Esophagus (tissue), 2 donors: ENCODE measurements at regions not wholly inside any gene's neighbourhood (a gene's known extent, or its start where the extent isn't known, plus 50 kb on each side); places are given as distances from the start of the nearest gene placed in this dataset.

Experiments used
- H3K27ac ChIP-seq, 2 donors: one replicate each; pipeline ENCODE4 v1.5.1; 2013; ENCODE audit warnings: low read depth in 2 of 2, mild to moderate bottlenecking in 2 of 2, inconsistent platforms in 1 of 2, low read length in 1 of 2, moderate library complexity in 1 of 2
- H3K27me3 ChIP-seq, 2 donors: one replicate each; pipeline ENCODE4 v1.6.1; 2013; ENCODE audit warnings: low read length in 2 of 2, control low read depth in 1 of 2, mild to moderate bottlenecking in 1 of 2; ENCODE audit not compliant: insufficient read depth in 2 of 2, control insufficient read depth in 1 of 2
- H3K36me3 ChIP-seq, 2 donors: one replicate each; pipeline ENCODE4 v1.6.1; 2013; ENCODE audit warnings: low read length in 1 of 2; ENCODE audit not compliant: control insufficient read depth in 2 of 2, insufficient read depth in 2 of 2
- H3K4me1 ChIP-seq, 2 donors: one replicate each; pipeline ENCODE4 v1.6.1; 2013; ENCODE audit warnings: low read length in 1 of 2; ENCODE audit not compliant: control insufficient read depth in 2 of 2, insufficient read depth in 2 of 2
- H3K4me3 ChIP-seq, 2 donors: one replicate each; pipeline ENCODE4 v1.5.1; 2013; ENCODE audit warnings: low read length in 2 of 2, mild to moderate bottlenecking in 2 of 2, low read depth in 1 of 2, moderate library complexity in 1 of 2
- H3K9me3 ChIP-seq, 2 donors: one replicate each; pipeline ENCODE4 v1.6.1; 2013; ENCODE audit warnings: mild to moderate bottlenecking in 2 of 2, low read depth in 1 of 2, low read length in 1 of 2, moderate library complexity in 1 of 2; ENCODE audit not compliant: control insufficient read depth in 2 of 2, insufficient read depth in 1 of 2
- WGBS, 2 donors: extraction: QIAGEN DNeasy Blood & Tissue Kit; methylation state at CpG; one replicate each; pipeline ENCODE4 v1.1.7; 2013; 5-methylcytosine and 5-hydroxymethylcytosine counted together
- donor health status: healthy with polysubstance abuse.
- donor health status: Bipolar disorder and iron deficiency.

DNA sequence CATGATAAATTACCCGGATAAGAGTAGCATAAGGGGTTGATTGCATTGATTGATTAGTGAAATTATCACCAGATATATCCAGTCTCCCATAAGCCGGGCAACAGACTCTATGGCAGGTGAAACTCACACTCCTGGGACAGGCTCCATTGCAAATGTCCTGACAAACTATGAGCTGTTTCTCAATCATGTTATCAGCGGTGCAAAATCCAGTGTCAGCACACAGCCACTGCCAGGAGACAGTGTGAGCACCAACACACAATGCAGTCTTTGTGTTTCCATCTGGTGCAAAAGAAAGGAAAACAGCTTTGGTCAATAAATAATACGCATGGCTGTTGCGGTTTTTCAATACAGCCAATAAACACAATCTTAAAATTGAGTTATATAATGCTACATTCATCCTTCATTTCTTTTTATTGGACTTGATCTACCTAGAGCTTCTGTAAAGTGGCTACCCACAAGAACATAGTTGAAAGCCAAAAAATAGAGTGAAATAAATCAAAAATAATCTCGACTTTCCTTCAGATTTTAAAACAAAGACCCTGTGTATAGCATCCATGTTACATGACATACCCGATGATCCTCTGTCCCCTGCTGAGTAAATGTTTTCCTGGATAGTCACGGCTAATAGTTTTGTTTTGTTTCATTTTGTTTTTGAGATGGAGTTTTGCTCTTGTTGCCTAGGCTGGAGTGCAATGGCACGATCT, 64.3 kb upstream of the AFDN start:
- Histone ChIP-seq H3K27me3 (no peaks in the 10 kb centered on the region), H3K27ac (no peak overlapping the region), H3K9me3 (no peaks in the 10 kb centered on the region), H3K4me1 (peaks cover 0 to 8% of the 10 kb centered on the region in 2 donors), H3K4me3 (no peak overlapping the region), H3K36me3 (no peaks in the 10 kb centered on the region)
- WGBS, 2 donors = 77 to 92% methylated on average over 9 of the region's 9 CpGs

DNA sequence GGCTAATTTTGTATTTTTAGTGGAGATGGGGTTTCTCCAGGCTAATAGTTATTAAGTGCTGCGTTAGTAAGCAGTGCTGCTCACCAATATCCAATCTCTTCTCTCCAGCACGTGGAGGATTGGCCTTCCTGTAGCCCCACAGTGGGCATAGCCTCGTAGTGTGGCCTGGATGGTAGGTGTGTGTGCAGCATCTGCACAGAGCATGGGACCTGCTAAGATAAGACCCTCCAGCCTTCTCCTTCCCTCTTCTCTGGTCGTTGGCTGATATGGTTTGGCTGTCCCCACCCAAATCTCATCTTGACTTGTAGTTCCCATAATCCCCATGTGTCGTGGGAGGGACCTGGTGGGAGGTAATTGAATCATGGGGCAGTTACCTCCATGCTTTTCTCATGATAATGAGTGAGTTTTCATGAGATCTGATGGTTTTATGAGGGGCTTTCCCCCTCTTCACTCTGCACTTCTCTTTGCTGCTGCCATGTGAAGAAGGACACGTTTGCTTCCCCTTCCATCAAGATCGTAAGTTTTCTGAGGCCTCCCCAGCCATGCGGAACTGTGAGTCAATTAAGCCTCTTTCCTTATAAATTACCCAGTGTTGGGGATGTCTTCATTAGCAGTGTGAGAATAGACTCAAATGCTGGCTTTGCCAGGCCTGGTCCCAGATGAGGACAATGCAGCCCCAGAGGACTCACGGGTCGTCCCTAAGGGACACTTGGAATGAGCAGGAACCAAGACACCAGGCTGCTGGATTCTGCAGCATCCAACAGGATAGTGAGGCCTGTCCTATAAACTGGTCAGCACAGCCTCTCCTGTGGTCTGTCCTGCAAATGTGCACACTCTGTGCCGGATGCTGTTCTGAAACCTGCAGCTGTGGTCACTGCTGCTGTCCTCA, 63.4 kb upstream of the AFDN start:
- H3K9me3 ChIP-seq = no peaks in the 10 kb centered on the region
- 89 to 90% methylated on average over 11 of the region's 11 CpGs for WGBS, 2 donors
- H3K4me3 ChIP-seq = no peak overlapping the region
- H3K4me1 ChIP-seq = peaks cover 0 to 8% of the 10 kb centered on the region in 2 donors
- no peaks in the 10 kb centered on the region for H3K27me3 ChIP-seq
- no peak overlapping the region for H3K27ac ChIP-seq
- H3K36me3 ChIP-seq = no peaks in the 10 kb centered on the region

DNA sequence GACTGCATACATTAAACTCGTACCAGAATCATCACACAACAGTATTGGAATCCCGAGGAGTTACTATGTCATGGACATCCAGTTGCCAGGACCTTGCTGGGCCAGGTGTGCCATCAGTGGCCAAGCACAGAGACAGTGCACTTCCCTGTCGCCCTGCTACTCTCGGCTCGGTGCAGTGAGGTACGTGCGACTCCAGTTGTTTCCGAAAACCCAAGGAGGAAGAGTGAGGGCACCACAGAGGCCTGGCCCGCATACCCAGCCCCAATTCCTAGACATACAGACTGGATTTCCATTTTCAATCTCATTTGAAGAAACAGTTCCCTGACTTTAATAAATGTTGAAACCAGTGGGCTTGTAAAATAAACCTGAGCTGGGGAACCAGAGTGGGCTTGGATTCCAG, 62.5 kb upstream of the AFDN start:
- 96 to 98% methylated on average over 9 of the region's 9 CpGs for WGBS, 2 donors
- Histone ChIP-seq H3K27me3 (no peaks in the 10 kb centered on the region), H3K9me3 (no peaks in the 10 kb centered on the region), H3K27ac (no peak overlapping the region), H3K4me1 (peaks cover 0 to 8% of the 10 kb centered on the region in 2 donors), H3K4me3 (no peak overlapping the region), H3K36me3 (no peaks in the 10 kb centered on the region)

DNA sequence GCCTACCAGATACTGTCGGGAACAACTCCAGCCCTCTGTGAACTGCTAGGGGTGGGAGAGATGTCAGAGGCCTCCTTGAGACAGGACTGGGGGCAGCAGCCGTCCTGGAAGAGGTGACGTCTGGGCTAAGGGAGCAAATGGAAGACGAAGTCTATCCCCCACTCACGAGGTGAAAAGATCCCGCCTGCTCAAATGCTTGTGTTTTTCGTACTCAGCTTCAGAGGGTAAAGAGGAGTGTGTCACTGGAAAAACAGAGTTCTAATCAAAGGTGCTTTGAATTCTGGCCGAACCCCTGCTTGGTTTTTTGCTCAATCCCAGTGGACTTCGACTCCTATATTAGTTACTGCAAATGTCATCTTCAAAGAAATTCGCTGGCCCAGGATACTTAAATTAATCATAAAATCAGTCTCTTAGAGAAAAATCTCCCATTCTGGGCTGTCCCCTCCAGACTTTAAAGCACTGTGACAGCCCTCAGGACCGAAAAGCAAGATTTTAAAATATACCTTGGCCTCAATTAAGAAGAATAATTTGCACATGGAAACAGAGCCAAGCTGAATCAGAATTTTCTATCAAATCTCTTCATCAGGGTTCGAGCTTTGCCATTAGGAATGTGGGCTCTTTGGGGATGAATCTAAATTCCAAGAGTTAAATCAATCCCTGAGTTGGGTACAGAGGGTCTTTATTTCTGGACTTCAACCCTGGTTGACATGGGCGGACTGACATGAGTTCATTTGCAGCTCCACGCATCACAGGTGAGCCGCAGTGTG, 61.8 kb upstream of the AFDN start:
- H3K27me3 ChIP-seq = no peaks in the 10 kb centered on the region
- H3K9me3 ChIP-seq = peaks cover 0 to 4% of the 10 kb centered on the region in 2 donors
- H3K27ac ChIP-seq = no peak overlapping the region
- peaks cover 0 to 6% of the 10 kb centered on the region in 2 donors for H3K4me1 ChIP-seq
- no peaks in the 10 kb centered on the region for H3K36me3 ChIP-seq
- H3K4me3 ChIP-seq = no peak overlapping the region
- 89 to 91% methylated on average over 15 of the region's 15 CpGs for WGBS, 2 donors

DNA sequence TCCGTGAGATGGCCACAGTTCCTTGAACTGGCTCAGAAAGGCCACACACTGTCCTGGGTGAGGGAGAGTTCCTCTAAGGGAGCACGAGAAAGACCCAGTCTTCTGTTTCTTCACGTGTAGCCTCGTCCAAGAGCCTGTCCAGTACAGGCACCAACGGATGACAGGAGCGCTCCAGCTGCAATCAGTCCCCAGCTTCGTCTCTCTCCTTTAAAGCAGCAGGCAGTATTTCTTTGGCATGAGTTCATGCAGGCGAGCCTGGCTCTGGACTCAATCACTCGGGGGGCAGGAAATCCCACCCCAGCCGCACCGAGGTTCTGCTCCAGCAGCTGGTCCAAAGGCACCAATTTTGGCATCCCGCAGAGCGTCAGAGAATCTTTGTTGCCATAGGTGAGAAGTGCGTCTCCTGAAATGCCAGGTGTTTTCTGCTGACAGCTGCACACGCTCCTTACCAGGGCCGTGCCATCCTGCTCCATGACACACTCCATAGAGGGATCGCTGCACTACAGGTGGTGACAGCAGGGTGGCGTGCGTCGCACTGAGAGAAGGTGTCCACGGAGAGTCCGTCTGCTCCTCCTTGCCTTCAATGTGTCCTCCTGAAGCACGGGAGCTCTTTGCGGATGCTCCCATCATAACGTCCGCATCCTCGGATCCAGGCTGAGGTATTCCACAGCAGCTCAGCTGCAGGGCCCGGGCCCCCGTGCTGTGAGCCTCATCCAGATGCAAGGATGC, 59.6 kb upstream of the AFDN start:
- 74 to 79% methylated on average over 29 of the region's 29 CpGs for WGBS, 2 donors
- no peaks in the 10 kb centered on the region for H3K4me1 ChIP-seq
- no peak overlapping the region for H3K27ac ChIP-seq
- H3K4me3 ChIP-seq = no peak overlapping the region
- no peaks in the 10 kb centered on the region for H3K36me3 ChIP-seq
- no peaks in the 10 kb centered on the region for H3K27me3 ChIP-seq
- peaks cover 0 to 6% of the 10 kb centered on the region in 2 donors for H3K9me3 ChIP-seq

DNA sequence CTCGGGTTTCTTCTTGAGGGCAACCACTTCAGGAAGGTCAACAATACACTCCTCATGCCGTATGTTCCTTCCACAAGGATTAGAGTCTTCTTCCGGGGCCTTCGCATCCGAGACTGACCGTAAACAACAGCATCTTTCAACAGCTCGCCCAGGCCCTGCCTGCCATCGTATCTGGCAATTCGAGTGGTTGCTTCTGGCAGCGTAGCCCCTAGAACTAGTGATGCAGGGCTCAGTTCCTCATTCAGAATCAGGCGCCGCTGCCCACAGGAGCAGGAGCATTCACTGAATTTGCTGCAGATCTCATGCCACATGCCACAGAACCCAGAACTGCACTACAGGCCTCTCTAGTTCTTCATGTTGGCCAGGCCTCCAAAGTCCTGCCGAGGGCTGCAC, 59.0 kb upstream of the AFDN start:
- Histone ChIP-seq H3K36me3 (no peaks in the 10 kb centered on the region), H3K4me3 (no peak overlapping the region), H3K9me3 (peaks cover 0 to 6% of the 10 kb centered on the region in 2 donors), H3K27me3 (no peaks in the 10 kb centered on the region), H3K27ac (no peak overlapping the region), H3K4me1 (no peaks in the 10 kb centered on the region)
- 91 to 93% methylated on average over 13 of the region's 13 CpGs for WGBS, 2 donors

DNA sequence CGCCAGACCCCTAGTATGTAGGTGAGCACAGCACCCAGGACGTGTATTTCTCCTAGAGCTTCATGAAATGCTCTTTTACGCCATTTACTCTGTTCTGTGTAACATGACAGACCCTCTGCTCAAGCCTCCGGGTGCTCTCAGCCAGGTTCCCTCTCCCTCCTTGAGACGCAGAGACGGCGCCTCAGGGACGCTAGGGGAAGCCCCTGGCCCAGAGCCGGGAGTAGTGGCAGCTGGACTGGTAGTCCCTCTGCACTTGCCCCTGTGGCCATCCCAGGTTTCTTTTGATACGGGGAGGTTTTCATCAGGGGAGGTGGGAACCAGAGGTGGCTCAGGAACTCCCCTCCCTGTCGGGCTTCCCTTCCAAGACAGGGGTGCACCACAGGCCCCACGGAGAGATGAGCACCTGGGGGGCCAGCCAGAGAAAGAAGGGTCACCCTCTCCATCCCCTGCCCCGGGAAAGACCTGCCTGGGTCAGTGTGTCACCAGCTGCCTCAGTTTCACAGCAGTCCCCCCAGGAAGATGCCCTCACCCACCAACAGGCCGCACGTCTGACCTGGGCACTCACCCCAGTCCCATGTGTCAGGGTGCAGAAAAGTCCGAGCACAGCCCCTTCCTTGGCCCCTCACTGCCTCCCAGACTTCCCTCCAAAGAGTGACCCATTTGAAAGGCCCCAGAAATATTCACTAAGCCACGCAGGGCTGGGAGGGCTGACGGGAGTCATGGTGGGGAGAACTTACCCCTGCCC, 58.1 kb upstream of the AFDN start:
- WGBS, 2 donors = 92% methylated on average over 17 to 18 of the region's 18 CpGs
- H3K36me3 ChIP-seq = no peaks in the 10 kb centered on the region
- no peak overlapping the region for H3K27ac ChIP-seq
- H3K9me3 ChIP-seq = peaks cover 0 to 6% of the 10 kb centered on the region in 2 donors
- no peaks in the 10 kb centered on the region for H3K27me3 ChIP-seq
- no peaks in the 10 kb centered on the region for H3K4me1 ChIP-seq
- no peak overlapping the region for H3K4me3 ChIP-seq

DNA sequence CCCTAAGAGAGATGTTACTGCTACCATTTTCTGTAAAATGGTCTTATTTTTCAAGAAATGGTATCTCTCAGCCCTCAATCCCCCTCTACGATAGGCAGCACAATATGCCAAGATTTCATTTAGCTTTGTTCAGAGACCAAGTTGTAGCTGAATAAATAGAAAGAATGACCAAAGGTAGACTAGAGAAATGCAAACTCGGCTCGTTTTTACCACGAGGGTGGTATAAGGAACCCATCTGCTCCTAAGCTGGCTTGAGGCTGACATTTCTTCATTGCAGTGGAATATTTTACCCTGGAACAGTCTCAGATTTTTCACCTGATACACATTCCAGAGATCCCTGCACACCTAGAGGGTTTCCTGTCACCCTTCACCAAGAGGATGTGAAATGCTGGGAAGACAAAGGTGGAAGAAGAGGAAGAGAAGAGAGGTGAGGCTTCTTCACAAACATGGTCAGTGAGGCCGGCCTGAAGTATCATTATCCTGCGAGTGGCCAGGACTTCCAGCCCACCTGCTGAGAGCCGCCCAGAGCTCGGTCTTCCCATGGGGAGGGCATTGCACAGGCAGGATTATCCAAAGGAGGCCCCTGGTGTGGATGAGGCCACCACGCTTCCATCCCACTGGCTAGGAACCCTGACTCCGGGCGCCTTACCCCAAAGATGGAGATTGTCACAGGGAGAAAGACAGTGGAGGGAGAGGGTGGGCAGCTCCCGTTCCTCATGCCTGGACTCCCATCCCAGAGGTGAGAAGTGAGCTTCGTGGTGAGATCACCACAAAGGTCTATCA, 57.1 kb upstream of the AFDN start:
- Histone ChIP-seq H3K9me3 (peaks cover 0 to 6% of the 10 kb centered on the region in 2 donors), H3K36me3 (no peaks in the 10 kb centered on the region), H3K4me3 (no peak overlapping the region), H3K27ac (no peak overlapping the region), H3K27me3 (no peaks in the 10 kb centered on the region), H3K4me1 (no peaks in the 10 kb centered on the region)
- 91 to 93% methylated on average over 13 of the region's 13 CpGs for WGBS, 2 donors
